Cardiac fibroblast (primary cell): ENCODE measurements at regions not wholly inside any gene's neighbourhood (a gene's known extent, or its start where the extent isn't known, plus 50 kb on each side); places are given as distances from the start of the nearest gene placed in this dataset.
"Not testable (repeated sequence)": the region's sequence is repeated elsewhere in the genome, so short reads cannot be mapped to it uniquely, and the experiment has no call there.

Experiments
- DNase-seq, 2 donors: peaks; one replicate each; pipeline versions ENCODE4 v3.0.0 to v3.0.0-alpha.2; 2010; ENCODE audit warnings: low read depth in 2 of 2
- H3K4me3 ChIP-seq, 2 donors: replicated peaks in 1 of 2; 1 replicate in 1 of 2; 2 replicates in 1 of 2; pipeline ENCODE4 v1.5.1; 2011; ENCODE audit warnings: low read depth in 2 of 2, low read length in 2 of 2, mild to moderate bottlenecking in 2 of 2, moderate library complexity in 1 of 2
- CTCF ChIP-seq: IDR thresholded peaks from one replicate; pipeline ENCODE4 v1.5.1; 2011; ENCODE audit warnings: low read depth, mild to moderate bottlenecking, low read length, inconsistent platforms

GRCh38 chr3:135649361-135649760 lies 316.2 kb upstream of the PPP2R3A start:
- TF ChIP-seq CTCF = no peak
- H3K4me3 ChIP-seq = no peak overlapping the region
- no peak for DNase-seq

GRCh38 chr3:135650309-135650708 lies 315.2 kb upstream of the PPP2R3A start:
- TF ChIP-seq CTCF = no peak
- no peak for DNase-seq
- no peak overlapping the region for H3K4me3 ChIP-seq

GRCh38 chr3:135652388-135652787 lies 313.1 kb upstream of the PPP2R3A start:
- no peak overlapping the region for H3K4me3 ChIP-seq
- DNase-seq = no peak
- TF ChIP-seq CTCF = no peak

GRCh38 chr3:135655328-135655727 lies 310.2 kb upstream of the PPP2R3A start:
- DNase-seq = no peak
- H3K4me3 ChIP-seq = no peak overlapping the region
- TF ChIP-seq CTCF = no peak

GRCh38 chr3:135658451-135658850 lies 307.1 kb upstream of the PPP2R3A start:
- not testable (repeated sequence) for H3K4me3 ChIP-seq

GRCh38 chr3:135667061-135667460 lies 298.5 kb upstream of the PPP2R3A start:
- TF ChIP-seq CTCF = no peak

More at GRCh38 chr3:135658451-135658850, 307.1 kb upstream of the PPP2R3A start:
- not testable (repeated sequence) for DNase-seq

GRCh38 chr3:135674508-135674907 lies 291.0 kb upstream of the PPP2R3A start:
- DNase-seq = no peak
- no peak overlapping the region for H3K4me3 ChIP-seq
- TF ChIP-seq CTCF = no peak

More at GRCh38 chr3:135667061-135667460, 298.5 kb upstream of the PPP2R3A start:
- DNase-seq = no peak
- H3K4me3 ChIP-seq = no peak overlapping the region

GRCh38 chr3:135678386-135678785 lies 287.1 kb upstream of the PPP2R3A start:
- TF ChIP-seq CTCF = no peak
- no peak for DNase-seq
- H3K4me3 ChIP-seq = no peak overlapping the region
